IMR-90 (cell line): ENCODE measurements at regions not wholly inside any gene's neighbourhood (a gene's known extent, or its start where the extent isn't known, plus 50 kb on each side); places are given as distances from the start of the nearest gene placed in this dataset.

Experiments
- ATAC-seq: fragments of 200-7000 bp; cut with Tn5 transposase; 2 replicates; pipeline ENCODE4 v1.9.1; 2020; ENCODE audit warnings: low read depth, mild to moderate bottlenecking, moderate library complexity
- BruUV-seq: library from RNA; stranded (reverse); fragments of 400-500 nt; replicated peaks from 2 replicates; lab custom pipeline; 2021; lab: Mats Ljungman, UMichigan
- CTCF ChIA-PET: fragments of 300-600 bp; formaldehyde crosslinking; extraction: SDS; loops from one replicate; lab custom pipeline; 2021; ENCODE audit warnings: antibody characterized with exemption; lab: Yijun Ruan, JAX
- POLR2A ChIA-PET: fragments of 300-600 bp; sonication (Branson Sonifier 250); formaldehyde crosslinking; loops from one replicate; lab custom pipeline; 2022; ENCODE audit warnings: antibody characterized with exemption; ENCODE audit not compliant: unreplicated experiment; lab: Charles Lee
- DNase-seq: peaks from one replicate; pipeline ENCODE4 v3.0.0; 2013
- H2AFZ ChIP-seq: replicated peaks from 2 replicates; pipeline ENCODE3; 2013; ENCODE audit warnings: low read length, mild to moderate bottlenecking; ENCODE audit not compliant: poor library complexity
- H2AK5ac ChIP-seq: 2 replicates; pipeline ENCODE4 v1.6.1; 2013; ENCODE audit warnings: low read depth, low read length, inconsistent platforms
- H2AK9ac ChIP-seq: replicated peaks from 2 replicates; pipeline ENCODE3; 2013; ENCODE audit warnings: mild to moderate bottlenecking, low read depth, low read length, moderate library complexity; ENCODE audit not compliant: poor library complexity
- H2BK120ac ChIP-seq: 2 replicates; pipeline ENCODE4 v1.6.1; 2013; ENCODE audit warnings: low read depth, low read length, inconsistent platforms
- H2BK15ac ChIP-seq: 3 replicates; pipeline ENCODE4 v1.6.1; 2013; ENCODE audit warnings: low read depth, low read length, inconsistent platforms
- H2BK20ac ChIP-seq: 2 replicates; pipeline ENCODE4 v1.6.1; 2013; ENCODE audit warnings: low read depth, mild to moderate bottlenecking, inconsistent platforms, low read length, moderate library complexity
- H2BK5ac ChIP-seq: 2 replicates; pipeline ENCODE4 v1.6.1; 2013; ENCODE audit warnings: mild to moderate bottlenecking, low read depth, low read length, inconsistent platforms; ENCODE audit not compliant: poor library complexity, severe bottlenecking
- H3K14ac ChIP-seq: replicated peaks from 2 replicates; pipeline ENCODE4 v1.6.1; 2013; ENCODE audit warnings: low read depth, low read length, inconsistent platforms
- H3K18ac ChIP-seq: 2 replicates; pipeline ENCODE4 v1.6.1; 2013; ENCODE audit warnings: low read depth, low read length, control low read depth
- H3K23ac ChIP-seq: 2 replicates; pipeline ENCODE4 v1.6.1; 2013; ENCODE audit warnings: low read depth, low read length, inconsistent platforms
- H3K27ac ChIP-seq: 2 replicates; pipeline ENCODE4 v1.5.1; 2013; ENCODE audit warnings: mild to moderate bottlenecking, control low read depth, low read length; ENCODE audit not compliant: insufficient read depth
- H3K27me3 ChIP-seq: 2 replicates; pipeline ENCODE4 v1.6.1; 2013; ENCODE audit warnings: low read length; ENCODE audit not compliant: control insufficient read depth, insufficient read depth
- H3K36me3 ChIP-seq: 2 replicates; pipeline ENCODE4 v1.6.1; 2013; ENCODE audit warnings: low read length, mixed read lengths; ENCODE audit not compliant: control insufficient read depth, insufficient read depth
- H3K4ac ChIP-seq: 2 replicates; pipeline ENCODE4 v1.6.1; 2013; ENCODE audit warnings: low read depth, low read length, inconsistent platforms
- H3K4me1 ChIP-seq: 2 replicates; pipeline ENCODE4 v1.6.1; 2013; ENCODE audit warnings: low read length, mixed read lengths; ENCODE audit not compliant: control insufficient read depth, insufficient read depth
- H3K4me2 ChIP-seq: 2 replicates; pipeline ENCODE4 v1.6.1; 2013; ENCODE audit warnings: low read depth, mild to moderate bottlenecking, control low read depth, low read length, moderate library complexity
- H3K4me3 ChIP-seq: 2 replicates; pipeline ENCODE4 v1.5.1; 2013; ENCODE audit warnings: low read depth, mild to moderate bottlenecking, control low read depth, low read length, moderate library complexity; ENCODE audit not compliant: insufficient read depth
- H3K56ac ChIP-seq: 2 replicates; pipeline ENCODE4 v1.6.1; 2013; ENCODE audit warnings: low read length, inconsistent platforms; ENCODE audit not compliant: insufficient read depth; ENCODE audit errors: extremely low read depth
- H3K79me1 ChIP-seq, 2 experiments: 2 replicates each; pipeline ENCODE4 v1.6.1; 2013; ENCODE audit warnings: low read length in 2 of 2, inconsistent platforms in 1 of 2, low read depth in 1 of 2
- H3K9ac ChIP-seq: 2 replicates; pipeline ENCODE4 v1.6.1; 2013; ENCODE audit warnings: low read depth, low read length, control low read depth
- H3K9me1 ChIP-seq: 2 replicates; pipeline ENCODE4 v1.6.1; 2013; ENCODE audit warnings: low read length, inconsistent platforms; ENCODE audit not compliant: insufficient read depth
- H3K9me3 ChIP-seq: 2 replicates; pipeline ENCODE4 v1.6.1; 2013; ENCODE audit warnings: low read length; ENCODE audit not compliant: control insufficient read depth, insufficient read depth
- H4K20me1 ChIP-seq: 2 replicates; pipeline ENCODE4 v1.6.1; 2013; ENCODE audit warnings: low read length, inconsistent platforms; ENCODE audit not compliant: insufficient read depth
- H4K5ac ChIP-seq: 2 replicates; pipeline ENCODE4 v1.6.1; 2013; ENCODE audit warnings: mild to moderate bottlenecking, low read depth, low read length, control low read depth
- H4K8ac ChIP-seq, 2 experiments: 2 replicates each; pipeline ENCODE4 v1.6.1; 2013; ENCODE audit warnings: low read depth in 2 of 2, low read length in 2 of 2, control low read depth in 1 of 2, inconsistent platforms in 1 of 2
- H4K91ac ChIP-seq: 2 replicates; pipeline ENCODE4 v1.6.1; 2013; ENCODE audit warnings: low read depth, low read length, inconsistent platforms; ENCODE audit not compliant: insufficient read depth
- CEBPB ChIP-seq: IDR thresholded peaks from 2 replicates; pipeline ENCODE4 v1.6.1; 2012; ENCODE audit warnings: low read depth, low read length, improper control_type of control experiment
- MAZ ChIP-seq: IDR thresholded peaks from 2 replicates; pipeline ENCODE4 v1.6.1; 2012; ENCODE audit warnings: low read depth, mild to moderate bottlenecking, low read length, improper control_type of control experiment, moderate library complexity, borderline replicate concordance
- NFE2L2 ChIP-seq: fragments of 150-350 bp; IDR thresholded peaks from 2 replicates; pipeline ENCODE4 v1.6.1; 2016; ENCODE audit warnings: low read depth, mild to moderate bottlenecking, low read length
- WGBS, 2 experiments: methylation state at CpG; one replicate each; pipeline versions ENCODE4 v1.1.5 to v1.1.7; 2013; ENCODE audit warnings: missing lambda C conversion rate in 2 of 2; ENCODE audit not compliant: insufficient read length in 1 of 2; ENCODE audit errors: extremely low coverage in 2 of 2; 5-methylcytosine and 5-hydroxymethylcytosine counted together
- dilution Hi-C: fragments of 300-500 bp; cut with HindIII; formaldehyde crosslinking; loops from one replicate; pipeline ENCODE4 v1.14.3; 2018; ENCODE audit warnings: low sequenced_read_pairs; ENCODE audit not compliant: unreplicated experiment
- in situ Hi-C: fragments of 300-500 bp; cut with MboI; formaldehyde crosslinking; loops from 3 replicates; pipeline ENCODE4 v1.14.3; 2019; ENCODE audit warnings: low sequenced_read_pairs, inconsistent platforms, mixed read lengths
- intact Hi-C: fragments of 100-400 bp; cut with micrococcal nuclease; formaldehyde crosslinking; loops from 2 replicates; pipeline ENCODE4 v1.10.0; 2022

- peak overlapping the region; percentile 63; the same call in 1 of the 2 replicates for H2BK20ac ChIP-seq
- peaks cover 6% of the 10 kb centered on the region for H3K9me1 ChIP-seq
- H3K9me3 ChIP-seq = no peaks in the 10 kb centered on the region
- H4K8ac ChIP-seq = peak overlapping the region in 1 of 2 experiments; percentile 92; a peak in 2 of 4 replicates
- no peaks in the 10 kb centered on the region for H3K27me3 ChIP-seq
- WGBS, 2 experiments = no CpG with 5 or more reads among the region's 5 CpGs
- no peak overlapping the region for H3K56ac ChIP-seq
- H3K23ac ChIP-seq = no peak overlapping the region
- no peak overlapping the region for H3K14ac ChIP-seq
- peaks cover 11% of the 10 kb centered on the region for H3K4me1 ChIP-seq
- ChIA-PET POLR2A (no interaction called here), CTCF (no interaction called here)
- peak overlapping the region; percentile 91 for H2BK5ac ChIP-seq
- DNase-seq (peak; percentile 77), ATAC-seq (peak; percentile 69)
- H3K4ac ChIP-seq = peak overlapping the region; percentile 62; the same call in 1 of the 2 replicates
- H3K36me3 ChIP-seq = no peaks in the 10 kb centered on the region
- no TSS peak for BruUV-seq
- peak overlapping the region; percentile 98 for H3K18ac ChIP-seq
- H4K5ac ChIP-seq = peak overlapping the region; percentile 94
- no peak overlapping the region for H2AFZ ChIP-seq
- no peak overlapping the region for H2AK5ac ChIP-seq
- in situ Hi-C loops (no loop called here), dilution Hi-C loops (no loop called here), intact Hi-C loops (no loop called here)
- H3K4me3 ChIP-seq = no peak overlapping the region
- no peak overlapping the region for H3K9ac ChIP-seq
- H3K79me1 ChIP-seq = 0 out of 4 replicates have a peak, but pooled peaks cover 0 to 3% of the 10 kb centered on the region in 2 experiments
- H2BK120ac ChIP-seq = peak overlapping the region; percentile 62
- peak overlapping the region; percentile 79; the same call in 1 of the 2 replicates for H3K27ac ChIP-seq
- H3K4me2 ChIP-seq = peak overlapping the region; percentile 36; the same call in 1 of the 2 replicates
- TF ChIP-seq MAZ (no peak), CEBPB (peak; percentile 19; the same call in 1 of the 2 replicates), NFE2L2 (no peak)
- no peaks in the 10 kb centered on the region for H4K20me1 ChIP-seq
- H4K91ac ChIP-seq = 0 out of 2 replicates have a peak overlapping the region, but pooled peaks have one; percentile 59
- H2AK9ac ChIP-seq = no peak overlapping the region
- H2BK15ac ChIP-seq = 0 out of 3 replicates have a peak overlapping the region, but pooled peaks have one; percentile 51
Measured at GRCh38 chr4:127143460-127144195, 489.1 kb upstream of the INTU start.
